ENCODE measurements at regions not wholly inside any gene's neighbourhood (a gene's known extent, or its start where the extent isn't known, plus 50 kb on each side); places are given as distances from the start of the nearest gene placed in this dataset.

DNA sequence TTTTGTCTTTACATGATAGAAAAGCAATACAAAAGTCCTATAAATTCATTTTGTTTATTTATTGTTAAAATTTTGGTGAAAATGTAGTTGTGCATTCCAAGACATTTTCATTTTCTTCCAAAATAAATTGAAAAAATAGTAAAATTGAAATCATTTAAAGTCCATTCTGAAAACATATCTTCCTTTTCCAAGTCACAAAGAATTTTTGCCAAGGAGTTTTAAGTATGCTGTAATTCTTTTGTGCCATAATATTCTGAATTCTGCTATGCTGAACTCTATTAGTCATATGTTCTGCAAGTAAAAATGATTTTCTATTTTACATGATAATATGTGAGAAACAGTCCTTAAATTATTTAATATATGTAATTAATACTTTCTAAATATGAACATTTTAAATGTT is 879.6 kb upstream of the SLC10A2 start:
- no peak overlapping the region for H2BK5ac ChIP-seq (ENCODE audit: low read depth, low read length)
- no peak overlapping the region for H4K5ac ChIP-seq (ENCODE audit: insufficient read length, low read depth, low read length)
- CTCF ChIA-PET (ENCODE audit: partially characterized antibody), result no interaction called here
- no peak overlapping the region for H3K14ac ChIP-seq (ENCODE audit: insufficient read length)
- H2BK120ac ChIP-seq (replicated peaks; ENCODE audit: low read depth, low read length), result no peak overlapping the region
- H3K4me3 ChIP-seq (ENCODE audit: extremely low read depth in 1 of 4, insufficient read depth in 2 of 4, low read depth in 3 of 4, low read length in 4 of 4), result no peak overlapping the region
- H4K91ac ChIP-seq (replicated peaks; ENCODE audit: insufficient read length, low read length), result no peak overlapping the region
- no peak overlapping the region for H3K4ac ChIP-seq (replicated peaks; ENCODE audit: insufficient read length, low read depth, low read length)
- H3K9ac ChIP-seq (replicated peaks in 1 of 4; ENCODE audit: extremely low read depth in 1 of 4, low read depth in 3 of 4, low read length in 3 of 4), result no peak overlapping the region
- no peak overlapping the region for H2BK15ac ChIP-seq (ENCODE audit: low read length)
- H3K27ac ChIP-seq (ENCODE audit: low read depth, low read length), result no peak overlapping the region
- no peak for FAIRE-seq
- H3K18ac ChIP-seq (ENCODE audit: extremely low read depth, low read length), result no peak overlapping the region
- H4K20me1 ChIP-seq (replicated peaks in 1 of 2; ENCODE audit: control insufficient read depth in 1 of 2, insufficient read depth in 2 of 2, low read length in 2 of 2), result no peaks in the 10 kb centered on the region
- H2AK5ac ChIP-seq (ENCODE audit: low read depth, low read length), result no peak overlapping the region
- no peaks in the 10 kb centered on the region for H3K36me3 ChIP-seq (ENCODE audit: control insufficient read depth in 2 of 4, insufficient read depth in 4 of 4, low read length in 3 of 4)
- no peak overlapping the region for H3K23ac ChIP-seq (ENCODE audit: insufficient read length)
- H3K23me2 ChIP-seq (ENCODE audit: low read depth, low read length), result no peaks in the 10 kb centered on the region
- no peak overlapping the region for H2AFZ ChIP-seq (ENCODE audit: low read length)
- H2BK12ac ChIP-seq (ENCODE audit: low read depth, low read length), result no peak overlapping the region
- no peaks in the 10 kb centered on the region for H3K4me1 ChIP-seq (replicated peaks in 1 of 4; ENCODE audit: control insufficient read depth in 3 of 4, insufficient read depth in 4 of 4, low read length in 3 of 4)
- H2BK20ac ChIP-seq (ENCODE audit: low read length), result no peak overlapping the region
- no peaks in the 10 kb centered on the region for H3K79me1 ChIP-seq (ENCODE audit: low read depth, low read length)
- no peak overlapping the region for H3K56ac ChIP-seq (replicated peaks; ENCODE audit: insufficient read length, low read depth, low read length)
- no peaks in the 10 kb centered on the region for H3K79me2 ChIP-seq (ENCODE audit: control insufficient read depth in 1 of 2, insufficient read depth in 2 of 2, low read length in 2 of 2)
- no peak for TF ChIP-seq SUZ12 (IDR thresholded peaks at IDR 0.05; ENCODE audit: low read length)
- TF ChIP-seq, protein P1, sequence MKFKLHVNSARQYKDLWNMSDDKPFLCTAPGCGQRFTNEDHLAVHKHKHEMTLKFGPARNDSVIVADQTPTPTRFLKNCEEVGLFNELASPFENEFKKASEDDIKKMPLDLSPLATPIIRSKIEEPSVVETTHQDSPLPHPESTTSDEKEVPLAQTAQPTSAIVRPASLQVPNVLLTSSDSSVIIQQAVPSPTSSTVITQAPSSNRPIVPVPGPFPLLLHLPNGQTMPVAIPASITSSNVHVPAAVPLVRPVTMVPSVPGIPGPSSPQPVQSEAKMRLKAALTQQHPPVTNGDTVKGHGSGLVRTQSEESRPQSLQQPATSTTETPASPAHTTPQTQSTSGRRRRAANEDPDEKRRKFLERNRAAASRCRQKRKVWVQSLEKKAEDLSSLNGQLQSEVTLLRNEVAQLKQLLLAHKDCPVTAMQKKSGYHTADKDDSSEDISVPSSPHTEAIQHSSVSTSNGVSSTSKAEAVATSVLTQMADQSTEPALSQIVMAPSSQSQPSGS (IDR thresholded peaks at IDR 0.05; ENCODE audit: low read length), result no peak
- TF ChIP-seq SRF (IDR thresholded peaks at IDR 0.05; ENCODE audit: low read depth, low read length), result no peak
- TF ChIP-seq SIRT6 (IDR thresholded peaks at IDR 0.05; ENCODE audit: low read length), result no peak
- TF ChIP-seq BCL11A (IDR thresholded peaks at IDR 0.05; ENCODE audit: low read depth in 2 of 2, low read length in 2 of 2), result no peak
- TF ChIP-seq POLR2A (IDR thresholded peaks at IDR 0.05; ENCODE audit: control extremely low read depth in 1 of 2, low read depth in 2 of 2, low read length in 2 of 2), result no peak
- no peak for TF ChIP-seq E2F6 (IDR thresholded peaks at IDR 0.05)
- no peak for TF ChIP-seq ZNF274 (IDR thresholded peaks at IDR 0.05; ENCODE audit: borderline replicate concordance, extremely low read depth, low read length)
- no peak for TF ChIP-seq SP1 (IDR thresholded peaks at IDR 0.05; ENCODE audit: low read depth, low read length)
- no peak for TF ChIP-seq FOSL1 (IDR thresholded peaks at IDR 0.05; ENCODE audit: insufficient read depth, low read depth, low read length)
- no peak for TF ChIP-seq BRCA1 (IDR thresholded peaks at IDR 0.05; ENCODE audit: low read depth, low read length)
- TF ChIP-seq NANOG (IDR thresholded peaks at IDR 0.05; ENCODE audit: insufficient read depth, low read depth, low read length, poor library complexity, severe bottlenecking), result no peak
- no peak for TF ChIP-seq EZH2 (IDR thresholded peaks at IDR 0.05; ENCODE audit: low read depth, low read length, severe bottlenecking)
- TF ChIP-seq TBP (IDR thresholded peaks at IDR 0.05; ENCODE audit: low read depth, low read length), result no peak
- TF ChIP-seq CTBP2 (IDR thresholded peaks at IDR 0.05; ENCODE audit: borderline replicate concordance, insufficient read depth, insufficient read length, low read length), result no peak
- no peaks in the 10 kb centered on the region for H3K9me3 ChIP-seq (ENCODE audit: insufficient read depth in 2 of 2, low read depth in 1 of 2, low read length in 1 of 2)
- no peak overlapping the region for H3K4me2 ChIP-seq (ENCODE audit: insufficient read depth in 1 of 2, low read depth in 2 of 2, low read length in 2 of 2)
- POLR2A ChIA-PET (ENCODE audit: partially characterized antibody), result no interaction called here
- no peak overlapping the region for H4K8ac ChIP-seq (ENCODE audit: extremely low read depth, insufficient read depth, low read length)
- DNase-seq (ENCODE audit: low read depth in 1 of 2, low spot score in 2 of 2), result no peak
- no peaks in the 10 kb centered on the region for H3K27me3 ChIP-seq (replicated peaks in 1 of 4; ENCODE audit: control insufficient read depth in 3 of 4, extremely low read depth in 1 of 4, insufficient read depth in 3 of 4, low read length in 3 of 4)
